Stimulated activated CD8-positive, alpha-beta memory T cell treated with anti-CD3 and anti-CD28 coated beads, Interleukin-4, amount 100 ng/mL, for 48 hours (primary cell): ENCODE measurements at regions not wholly inside any gene's neighbourhood (a gene's known extent, or its start where the extent isn't known, plus 50 kb on each side); places are given as distances from the start of the nearest gene placed in this dataset.
"Not testable (repeated sequence)": the region's sequence is repeated elsewhere in the genome, so short reads cannot be mapped to it uniquely, and the experiment has no call there.

Source experiments
- DNase-seq: peaks from one replicate; pipeline ENCODE4 v3.0.0-alpha.2; 2020

DNA sequence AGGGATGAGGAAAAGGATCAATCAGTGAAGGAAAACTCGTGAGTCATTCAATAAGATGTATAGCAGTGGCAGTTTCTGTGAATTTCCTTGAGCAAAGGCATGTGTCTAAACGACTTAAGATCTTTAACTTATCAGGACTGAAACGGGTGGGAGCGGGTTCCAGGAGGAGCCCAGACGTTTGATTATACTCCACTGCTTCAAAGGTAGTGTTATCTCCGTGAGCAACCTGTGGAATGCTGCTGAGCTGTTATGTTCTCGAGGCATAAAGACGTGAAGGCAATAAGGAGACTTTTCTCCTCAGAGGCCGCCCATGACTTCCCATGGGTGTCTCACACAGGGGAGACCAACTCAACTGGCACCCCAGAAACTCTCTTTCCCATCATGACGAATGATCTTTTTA, 72.7 kb upstream of the DLGAP1 start:
- not testable (repeated sequence) for DNase-seq

DNA sequence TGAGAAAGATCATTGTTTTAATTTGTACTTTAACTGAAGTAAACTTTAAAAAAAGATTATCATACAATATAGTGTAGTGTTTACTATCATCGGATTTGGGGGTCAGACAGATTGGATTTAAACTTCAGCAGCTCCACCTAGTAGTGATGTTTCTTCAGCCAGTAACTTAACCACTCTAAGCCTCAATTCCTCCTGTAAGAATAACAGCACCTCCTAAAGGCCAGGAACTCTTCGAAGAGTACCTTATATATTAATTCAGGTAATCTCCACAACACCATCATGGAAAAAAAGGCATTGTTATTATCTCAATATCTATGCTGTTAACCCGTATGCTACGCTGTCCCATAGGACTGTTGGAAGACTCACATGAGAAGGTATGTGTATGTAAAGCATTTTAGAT, 69.0 kb upstream of the DLGAP1 start:
- no peak for DNase-seq

DNA sequence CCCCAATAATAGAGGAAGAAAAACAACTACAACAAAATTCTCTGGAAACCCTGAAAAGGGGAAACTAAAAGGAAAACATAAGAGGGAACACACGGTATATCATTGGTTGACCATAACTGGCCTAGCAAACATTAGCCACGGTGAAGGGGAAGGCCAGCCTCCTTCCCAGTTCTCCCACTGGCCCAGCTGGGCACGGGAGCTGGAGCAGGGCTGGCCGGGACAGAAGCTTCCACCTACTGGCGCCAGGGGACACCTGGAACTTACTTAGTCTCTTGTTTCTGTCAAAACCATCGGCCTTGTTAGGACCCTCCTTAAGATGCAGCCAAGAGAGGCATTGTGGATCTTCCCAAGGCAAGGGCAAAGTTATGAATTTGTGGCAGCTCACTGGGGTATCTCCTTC, 56.1 kb upstream of the DLGAP1 start:
- DNase-seq, result no peak

DNA sequence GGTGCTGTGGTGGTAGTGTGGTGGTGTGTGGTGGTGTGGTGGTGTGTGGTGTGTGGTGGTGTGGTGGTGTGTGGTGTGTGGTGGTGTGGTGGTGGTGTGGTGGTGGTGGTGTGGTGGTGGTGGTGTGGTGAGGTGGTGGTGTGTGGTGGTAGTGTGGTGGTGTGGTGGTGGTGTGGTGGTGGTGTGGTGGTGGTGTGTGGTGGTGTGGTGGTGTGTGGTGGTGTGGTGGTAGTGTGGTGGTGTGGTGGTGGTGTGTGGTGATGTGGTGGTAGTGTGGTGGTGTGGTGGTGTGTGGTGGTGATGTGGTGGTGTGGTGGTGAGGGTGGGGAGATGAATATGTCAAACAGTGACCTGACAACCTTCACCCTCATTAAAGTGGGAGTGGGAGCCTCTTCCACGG, 55.6 kb upstream of the DLGAP1 start:
- no peak for DNase-seq

DNA sequence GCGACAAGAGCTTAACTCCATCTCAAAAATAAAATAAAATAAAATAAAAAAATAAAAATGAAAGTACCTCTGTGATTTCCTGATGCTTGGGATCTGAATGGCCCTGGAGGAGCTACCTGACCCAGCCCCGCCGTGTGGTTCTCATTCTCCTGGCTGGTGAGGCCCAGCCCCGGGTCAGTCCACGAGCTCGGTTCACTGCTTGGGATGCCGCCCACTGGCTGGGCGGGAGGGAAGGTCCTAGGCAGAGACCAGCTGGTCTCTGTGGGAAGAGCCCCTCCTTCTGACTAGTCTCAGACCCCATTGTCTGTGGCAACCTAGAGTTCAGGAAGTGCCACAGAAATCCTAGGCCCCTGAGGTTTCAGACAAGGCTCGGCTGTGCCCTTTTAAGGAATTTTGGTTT, 55.1 kb upstream of the DLGAP1 start:
- DNase-seq, result no peak
